T-helper 9 cell (primary cell): ENCODE measurements at regions not wholly inside any gene's neighbourhood (a gene's known extent, or its start where the extent isn't known, plus 50 kb on each side); places are given as distances from the start of the nearest gene placed in this dataset.

Experiments
- DNase-seq: peaks from one replicate; pipeline ENCODE4 v3.0.0-alpha.2; 2020

- DNase-seq, result no peak
Measured at GRCh38 chr13:44294876-44295275, 78.7 kb upstream of the SERP2 start.

GRCh38 chr13:44296856-44297255 is 76.8 kb upstream of the SERP2 start:
- DNase-seq, result no peak

GRCh38 chr13:44298314-44298713 is 75.3 kb upstream of the SERP2 start:
- no peak for DNase-seq

GRCh38 chr13:44299152-44299943 is 74.3 kb upstream of the SERP2 start:
- no peak for DNase-seq

GRCh38 chr13:44300895-44301638 is 72.6 kb upstream of the SERP2 start:
- DNase-seq, result no peak

GRCh38 chr13:44301639-44302015 is 72.0 kb upstream of the SERP2 start:
- no peak for DNase-seq

GRCh38 chr13:44302233-44302632 is 71.4 kb upstream of the SERP2 start:
- no peak for DNase-seq

- no peak for DNase-seq
Measured at GRCh38 chr13:44302940-44303575, 70.6 kb upstream of the SERP2 start.

GRCh38 chr13:44303681-44304432 is 69.8 kb upstream of the SERP2 start:
- no peak for DNase-seq

GRCh38 chr13:44304433-44304725 is 69.2 kb upstream of the SERP2 start:
- DNase-seq, result no peak

GRCh38 chr13:44305286-44305685 is 68.3 kb upstream of the SERP2 start:
- no peak for DNase-seq

GRCh38 chr13:44305917-44306370 is 67.7 kb upstream of the SERP2 start:
- no peak for DNase-seq

- no peak for DNase-seq
Measured at GRCh38 chr13:44306371-44307192, 67.0 kb upstream of the SERP2 start.

- DNase-seq, result no peak
Measured at GRCh38 chr13:44307255-44307654, 66.4 kb upstream of the SERP2 start.

- DNase-seq, result no peak
Measured at GRCh38 chr13:44307844-44308243, 65.8 kb upstream of the SERP2 start.

- DNase-seq, result no peak
Measured at GRCh38 chr13:44308352-44308751, 65.3 kb upstream of the SERP2 start.

GRCh38 chr13:44309794-44310757 is 63.5 kb upstream of the SERP2 start:
- DNase-seq, result no peak

- DNase-seq, result no peak
Measured at GRCh38 chr13:44311011-44311780, 62.4 kb upstream of the SERP2 start.

- DNase-seq, result no peak
Measured at GRCh38 chr13:44312131-44312530, 61.5 kb upstream of the SERP2 start.

- DNase-seq, result no peak
Measured at GRCh38 chr13:44312834-44313551, 60.6 kb upstream of the SERP2 start.
